KG1 (cell line): ENCODE measurements at regions not wholly inside any gene's neighbourhood (a gene's known extent, or its start where the extent isn't known, plus 50 kb on each side); places are given as distances from the start of the nearest gene placed in this dataset.

Experiments
- DNase-seq: peaks from one replicate; lab custom pipeline; 2025; lab: John Stamatoyannopoulos, UW

- DNase-seq, result no peak
These were observed 382.8 kb downstream of the BCL11B start for GRCh38 chr14:98888927-98889835.

GRCh38 chr14:98889836-98890185 is 382.2 kb downstream of the BCL11B start:
- DNase-seq, result no peak

- DNase-seq, result no peak
These were observed 381.2 kb downstream of the BCL11B start for GRCh38 chr14:98890556-98891340.

GRCh38 chr14:98893675-98894074 is 378.3 kb downstream of the BCL11B start:
- no peak for DNase-seq

GRCh38 chr14:98894600-98894999 is 377.4 kb downstream of the BCL11B start:
- DNase-seq, result no peak

- no peak for DNase-seq
These were observed 375.5 kb downstream of the BCL11B start for GRCh38 chr14:98896449-98896848.

GRCh38 chr14:98897605-98898309 is 374.2 kb downstream of the BCL11B start:
- DNase-seq, result no peak

GRCh38 chr14:98899441-98899840 is 372.6 kb downstream of the BCL11B start:
- DNase-seq, result no peak

- no peak for DNase-seq
These were observed 371.8 kb downstream of the BCL11B start for GRCh38 chr14:98900236-98900635.

- no peak for DNase-seq
These were observed 371.2 kb downstream of the BCL11B start for GRCh38 chr14:98900798-98901197.

GRCh38 chr14:98901511-98902205 is 370.3 kb downstream of the BCL11B start:
- DNase-seq, result no peak

GRCh38 chr14:98903371-98903770 is 368.6 kb downstream of the BCL11B start:
- no peak for DNase-seq

- DNase-seq, result no peak
These were observed 367.3 kb downstream of the BCL11B start for GRCh38 chr14:98904677-98905076.

GRCh38 chr14:98906123-98906995 is 365.6 kb downstream of the BCL11B start:
- no peak for DNase-seq

GRCh38 chr14:98907271-98907670 is 364.7 kb downstream of the BCL11B start:
- DNase-seq, result no peak

- DNase-seq, result no peak
These were observed 363.9 kb downstream of the BCL11B start for GRCh38 chr14:98908050-98908449.

GRCh38 chr14:98909251-98909944 is 362.6 kb downstream of the BCL11B start:
- DNase-seq, result no peak

- DNase-seq, result no peak
These were observed 361.9 kb downstream of the BCL11B start for GRCh38 chr14:98910061-98910460.

- DNase-seq, result no peak
These were observed 359.3 kb downstream of the BCL11B start for GRCh38 chr14:98912655-98913054.

- no peak for DNase-seq
These were observed 357.9 kb downstream of the BCL11B start for GRCh38 chr14:98913967-98914650.
